ENCODE measurements at regions not wholly inside any gene's neighbourhood (a gene's known extent, or its start where the extent isn't known, plus 50 kb on each side); places are given as distances from the start of the nearest gene placed in this dataset.

- TF ChIP-seq ZNF277 (CRISPR knock-in tag; IDR thresholded peaks at IDR 0.05; ENCODE audit: borderline replicate concordance) = no peak
- peak in 1 of 2 experiments; percentile 86; a peak in 2 of 4 replicates for TF ChIP-seq RCOR1 (IDR thresholded peaks at IDR 0.05; ENCODE audit: borderline replicate concordance in 1 of 2, low read depth in 2 of 2, low read length in 2 of 2)
These were observed 83.2 kb upstream of the KIF5B start for GRCh38 chr10:32139223-32140073.

All from K562 (cell line).